IMR-90 (cell line): ENCODE measurements at regions not wholly inside any gene's neighbourhood (a gene's known extent, or its start where the extent isn't known, plus 50 kb on each side); places are given as distances from the start of the nearest gene placed in this dataset.

Source experiments
- CEBPB ChIP-seq: IDR thresholded peaks from 2 replicates; pipeline ENCODE4 v1.6.1; 2012; ENCODE audit warnings: low read depth, low read length, improper control_type of control experiment
- CHD1 ChIP-seq: IDR thresholded peaks from 2 replicates; pipeline ENCODE4 v1.6.1; 2012; ENCODE audit warnings: low read depth, low read length, improper control_type of control experiment
- MAFK ChIP-seq: IDR thresholded peaks from 2 replicates; pipeline ENCODE4 v1.6.1; 2012; ENCODE audit warnings: low read depth, low read length, improper control_type of control experiment
- POLR2A ChIP-seq: IDR thresholded peaks from 2 replicates; pipeline ENCODE4 v1.6.1; 2012; ENCODE audit warnings: mild to moderate bottlenecking, low read depth, low read length
- RCOR1 ChIP-seq: IDR thresholded peaks from 2 replicates; pipeline ENCODE4 v1.6.1; 2012; ENCODE audit warnings: mild to moderate bottlenecking, low read length, improper control_type of control experiment; ENCODE audit not compliant: insufficient replicate concordance
- RFX5 ChIP-seq: IDR thresholded peaks from 2 replicates; pipeline ENCODE4 v1.8.0; 2012; ENCODE audit warnings: low read depth, mild to moderate bottlenecking, low read length, moderate library complexity
- TF ChIP-seq, protein P1 (sequence below): conservative IDR thresholded peaks from 2 replicates; pipeline ENCODE4 v1.5.1; 2012; ENCODE audit warnings: mild to moderate bottlenecking, low read depth, low read length, improper control_type of control experiment

DNA sequence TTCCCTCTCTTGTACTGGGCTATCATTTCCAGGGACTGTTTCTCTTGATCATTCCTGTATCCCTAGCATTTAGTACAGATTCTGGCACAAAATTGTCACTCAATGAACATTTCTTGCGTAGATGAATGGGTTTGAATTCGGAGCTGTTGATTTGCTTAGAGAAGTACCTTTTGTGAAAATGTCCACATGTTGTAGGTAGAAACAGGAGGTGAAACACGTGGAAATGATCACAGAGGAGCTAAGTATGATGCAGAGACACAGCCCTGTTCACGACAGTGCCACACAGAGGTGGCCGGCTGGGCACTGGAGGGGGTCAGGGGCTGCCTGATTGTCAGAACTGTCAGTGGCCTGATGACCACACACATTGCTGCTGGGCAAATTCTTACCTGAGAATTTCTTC lies 196.1 kb upstream of the PRKCQ start:
- TF ChIP-seq POLR2A (no peak), CHD1 (no peak), CEBPB (no peak), MAFK (no peak), RFX5 (no peak), RCOR1 (no peak)
- TF ChIP-seq, protein P1, sequence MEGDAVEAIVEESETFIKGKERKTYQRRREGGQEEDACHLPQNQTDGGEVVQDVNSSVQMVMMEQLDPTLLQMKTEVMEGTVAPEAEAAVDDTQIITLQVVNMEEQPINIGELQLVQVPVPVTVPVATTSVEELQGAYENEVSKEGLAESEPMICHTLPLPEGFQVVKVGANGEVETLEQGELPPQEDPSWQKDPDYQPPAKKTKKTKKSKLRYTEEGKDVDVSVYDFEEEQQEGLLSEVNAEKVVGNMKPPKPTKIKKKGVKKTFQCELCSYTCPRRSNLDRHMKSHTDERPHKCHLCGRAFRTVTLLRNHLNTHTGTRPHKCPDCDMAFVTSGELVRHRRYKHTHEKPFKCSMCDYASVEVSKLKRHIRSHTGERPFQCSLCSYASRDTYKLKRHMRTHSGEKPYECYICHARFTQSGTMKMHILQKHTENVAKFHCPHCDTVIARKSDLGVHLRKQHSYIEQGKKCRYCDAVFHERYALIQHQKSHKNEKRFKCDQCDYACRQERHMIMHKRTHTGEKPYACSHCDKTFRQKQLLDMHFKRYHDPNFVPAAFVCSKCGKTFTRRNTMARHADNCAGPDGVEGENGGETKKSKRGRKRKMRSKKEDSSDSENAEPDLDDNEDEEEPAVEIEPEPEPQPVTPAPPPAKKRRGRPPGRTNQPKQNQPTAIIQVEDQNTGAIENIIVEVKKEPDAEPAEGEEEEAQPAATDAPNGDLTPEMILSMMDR = no peak
